ENCODE measurements at regions not wholly inside any gene's neighbourhood (a gene's known extent, or its start where the extent isn't known, plus 50 kb on each side); places are given as distances from the start of the nearest gene placed in this dataset.

GRCh38 chr12:28053564-28053963, 81.0 kb upstream of the PTHLH start:
- Histone ChIP-seq H3K27me3 (no peaks in the 10 kb centered on the region), H3K27ac (no peak overlapping the region), H3K9me3 (no peaks in the 10 kb centered on the region), H3K4me3 (no peak overlapping the region), H3K4me1 (no peaks in the 10 kb centered on the region), H3K36me3 (no peaks in the 10 kb centered on the region)
- intact Hi-C loops (cut with DNase I; ENCODE audit: low total_unique reads) = no loop called here
- TF ChIP-seq POLR2AphosphoS5 (IDR thresholded peaks at IDR 0.05) (no peak), POLR2A (IDR thresholded peaks at IDR 0.05) (no peak), CTCF (IDR thresholded peaks at IDR 0.05) (no peak)
- DNase-seq (ENCODE audit: low spot score in 2 of 2) = no peak

- no peaks in the 10 kb centered on the region for H3K27me3 ChIP-seq
- H3K9me3 ChIP-seq = no peaks in the 10 kb centered on the region
- H3K27ac ChIP-seq = no peak overlapping the region
- no peak overlapping the region for H3K4me3 ChIP-seq
- intact Hi-C loops (cut with DNase I; ENCODE audit: low total_unique reads) = no loop called here
- H3K36me3 ChIP-seq = no peaks in the 10 kb centered on the region
- no peaks in the 10 kb centered on the region for H3K4me1 ChIP-seq
- TF ChIP-seq POLR2AphosphoS5 (IDR thresholded peaks at IDR 0.05) (no peak), POLR2A (IDR thresholded peaks at IDR 0.05) (no peak), CTCF (IDR thresholded peaks at IDR 0.05) (no peak)
- DNase-seq (ENCODE audit: low spot score in 2 of 2) = no peak
Observed at GRCh38 chr12:28054583-28054982, 82.0 kb upstream of the PTHLH start.

GRCh38 chr12:28057856-28058615, 85.5 kb upstream of the PTHLH start:
- intact Hi-C loops (cut with DNase I; ENCODE audit: low total_unique reads) = no loop called here
- DNase-seq (ENCODE audit: low spot score in 2 of 2) = no peak
- no peaks in the 10 kb centered on the region for H3K9me3 ChIP-seq
- no peak overlapping the region for H3K4me3 ChIP-seq
- H3K27me3 ChIP-seq = no peaks in the 10 kb centered on the region
- TF ChIP-seq POLR2A (IDR thresholded peaks at IDR 0.05) (no peak), CTCF (IDR thresholded peaks at IDR 0.05) (no peak), POLR2AphosphoS5 (IDR thresholded peaks at IDR 0.05) (no peak)
- no peak overlapping the region for H3K27ac ChIP-seq
- H3K36me3 ChIP-seq = no peaks in the 10 kb centered on the region
- no peaks in the 10 kb centered on the region for H3K4me1 ChIP-seq

- TF ChIP-seq POLR2AphosphoS5 (IDR thresholded peaks at IDR 0.05) (no peak), CTCF (IDR thresholded peaks at IDR 0.05) (no peak), POLR2A (IDR thresholded peaks at IDR 0.05) (no peak)
- intact Hi-C loops (cut with DNase I; ENCODE audit: low total_unique reads) = no loop called here
- DNase-seq (ENCODE audit: low spot score in 2 of 2) = no peak
- Histone ChIP-seq H3K36me3 (no peaks in the 10 kb centered on the region), H3K27ac (no peak overlapping the region), H3K27me3 (no peaks in the 10 kb centered on the region), H3K4me3 (no peak overlapping the region), H3K4me1 (no peaks in the 10 kb centered on the region), H3K9me3 (no peaks in the 10 kb centered on the region)
Observed at GRCh38 chr12:28059220-28059619, 86.7 kb upstream of the PTHLH start.

GRCh38 chr12:28059668-28060067, 87.1 kb upstream of the PTHLH start:
- no peak for DNase-seq (ENCODE audit: low spot score in 2 of 2)
- Histone ChIP-seq H3K4me3 (no peak overlapping the region), H3K4me1 (no peaks in the 10 kb centered on the region), H3K9me3 (no peaks in the 10 kb centered on the region), H3K27me3 (no peaks in the 10 kb centered on the region), H3K27ac (no peak overlapping the region), H3K36me3 (no peaks in the 10 kb centered on the region)
- intact Hi-C loops (cut with DNase I; ENCODE audit: low total_unique reads) = no loop called here
- no peak for TF ChIP-seq POLR2A (IDR thresholded peaks at IDR 0.05)
- TF ChIP-seq POLR2AphosphoS5 (IDR thresholded peaks at IDR 0.05) = no peak
- TF ChIP-seq CTCF (IDR thresholded peaks at IDR 0.05) = no peak
